ENCODE measurements at regions not wholly inside any gene's neighbourhood (a gene's known extent, or its start where the extent isn't known, plus 50 kb on each side); places are given as distances from the start of the nearest gene placed in this dataset.
"Not testable (repeated sequence)": the region's sequence is repeated elsewhere in the genome, so short reads cannot be mapped to it uniquely, and the experiment has no call there.

GRCh38 chr6:99711925-99712324, 105.3 kb downstream of the PRDM13 start:
- 88 to 90% methylated on average over 6 of the region's 6 CpGs for WGBS, 2 donors
- H3K27me3 ChIP-seq = peaks cover 0 to 5% (median 0%) of the 10 kb centered on the region in 7 donors
- DNase-seq (no peak), ATAC-seq (no peak)
- intact Hi-C loops (cut with DNase I) = no loop called here
- H3K36me3 ChIP-seq = no peaks in the 10 kb centered on the region
- no peaks in the 10 kb centered on the region for H3K4me1 ChIP-seq
- H3K9me3 ChIP-seq = peaks cover 0 to 13% (median 0%) of the 10 kb centered on the region in 11 donors
- TF ChIP-seq CTCF (IDR thresholded peaks at IDR 0.05) = no peak
- H3K4me3 ChIP-seq = no peak overlapping the region
- no peak overlapping the region for H3K27ac ChIP-seq

- Histone ChIP-seq H3K9me3 (peaks cover 0 to 19% (median 0%) of the 10 kb centered on the region in 11 donors), H3K36me3 (no peaks in the 10 kb centered on the region), H3K4me1 (no peaks in the 10 kb centered on the region), H3K27me3 (peaks cover 0 to 5% (median 0%) of the 10 kb centered on the region in 7 donors), H3K4me3 (no peak overlapping the region), H3K27ac (no peak overlapping the region)
- WGBS, 2 donors = 17 to 20% methylated on average over 3 of the region's 3 CpGs
- no peak for DNase-seq
- ATAC-seq = no peak
- intact Hi-C loops (cut with DNase I) = no loop called here
- TF ChIP-seq CTCF (IDR thresholded peaks at IDR 0.05) = no peak
These were observed 105.9 kb downstream of the PRDM13 start for GRCh38 chr6:99712519-99712918.

- H3K27me3 ChIP-seq; H3K36me3 ChIP-seq; H3K27ac ChIP-seq; DNase-seq; intact Hi-C loops (cut with DNase I); ATAC-seq; H3K4me1 ChIP-seq; H3K4me3 ChIP-seq: not testable (repeated sequence)
- peaks cover 0 to 14% (median 0%) of the 10 kb centered on the region in 11 donors for H3K9me3 ChIP-seq
These were observed 115.4 kb downstream of the PRDM13 start for GRCh38 chr6:99722043-99722442.

GRCh38 chr6:99730237-99730636, 123.6 kb downstream of the PRDM13 start:
- H3K27me3 ChIP-seq, H3K4me1 ChIP-seq, H3K27ac ChIP-seq, DNase-seq, H3K9me3 ChIP-seq, H3K4me3 ChIP-seq, ATAC-seq, H3K36me3 ChIP-seq: not testable (repeated sequence)
- intact Hi-C loops (cut with DNase I) = loop anchor here in 1 of 10 donors (10.0 kb wide), 1 partner anchor 265 kb away; no protein-coding TSS in a partner anchor
- 90 to 91% methylated on average over 6 of the region's 6 CpGs for WGBS, 2 donors

GRCh38 chr6:99736302-99736701, 129.7 kb downstream of the PRDM13 start:
- Histone ChIP-seq H3K27me3 (peaks cover 0 to 24% (median 15%) of the 10 kb centered on the region in 7 donors), H3K4me3 (no peak overlapping the region), H3K9me3 (no peaks in the 10 kb centered on the region), H3K27ac (no peak overlapping the region), H3K36me3 (no peaks in the 10 kb centered on the region), H3K4me1 (no peaks in the 10 kb centered on the region)
- intact Hi-C loops (cut with DNase I) = loop anchor here in 1 of 10 donors (10.0 kb wide), 1 partner anchor 272 kb away; no protein-coding TSS in a partner anchor
- ATAC-seq (no peak), DNase-seq (no peak)
- 38 to 46% methylated on average over 1 of the region's 1 CpG for WGBS, 2 donors
- no peak for TF ChIP-seq CTCF (IDR thresholded peaks at IDR 0.05)

Measured in heart right ventricle (tissue), 16 donors.